B cell (primary cell): ENCODE measurements at regions not wholly inside any gene's neighbourhood (a gene's known extent, or its start where the extent isn't known, plus 50 kb on each side); places are given as distances from the start of the nearest gene placed in this dataset.

Experiments
- ATAC-seq: fragments of 200-7000 bp; cut with Tn5 transposase; one replicate; pipeline ENCODE4 v1.10.0; 2021; ENCODE audit warnings: low read depth, mild to moderate bottlenecking, moderate number of reproducible peaks, moderate library complexity
- CTCF ChIA-PET: fragments of 350-600 bp; sonication (Branson Sonifier 250); formaldehyde crosslinking; loops from one replicate; lab custom pipeline; 2021; ENCODE audit warnings: antibody characterized with exemption, inconsistent platforms; lab: Charles Lee
- POLR2A ChIA-PET: fragments of 350-600 bp; sonication (Branson Sonifier 250); formaldehyde crosslinking; loops from one replicate; lab custom pipeline; 2021; ENCODE audit warnings: antibody characterized with exemption; lab: Charles Lee
- DNase-seq: peaks from one replicate; pipeline ENCODE4 v3.0.0; 2013
- H2AFZ ChIP-seq: 2 replicates; pipeline ENCODE4 v1.6.1; 2012; ENCODE audit warnings: mild to moderate bottlenecking, low read depth, low read length; ENCODE audit not compliant: insufficient read depth, poor library complexity, severe bottlenecking
- H3K27ac ChIP-seq, 2 donors: 1 replicate in 1 of 2; 2 replicates in 1 of 2; pipeline ENCODE4 v1.5.1; 2012 to 2013; ENCODE audit warnings: low read length in 2 of 2, mild to moderate bottlenecking in 2 of 2, moderate library complexity in 1 of 2
- H3K27me3 ChIP-seq, 4 experiments: fragments of 200-600 bp in 1 of 4; sonication (generic) in 1 of 4; replicated peaks in 1 of 4; 1 replicate in 2 of 4; 2 replicates in 2 of 4; pipeline versions ENCODE4 v1.6.1 to v1.7.0; 2013 to 2016; ENCODE audit warnings: low read length in 3 of 4, mild to moderate bottlenecking in 2 of 4, mixed read lengths in 1 of 4, moderate library complexity in 1 of 4; ENCODE audit not compliant: insufficient read depth in 4 of 4, control insufficient read depth in 3 of 4; ENCODE audit errors: control extremely low read depth in 1 of 4
- H3K36me3 ChIP-seq, 2 experiments: replicated peaks in 1 of 2; 1 replicate in 1 of 2; 2 replicates in 1 of 2; pipeline versions ENCODE4 v1.6.1 to v1.7.1; 2013; ENCODE audit warnings: low read length in 1 of 2; ENCODE audit not compliant: insufficient read depth in 2 of 2, control insufficient read depth in 1 of 2; ENCODE audit errors: control extremely low read depth in 1 of 2, extremely low read depth in 1 of 2
- H3K4me1 ChIP-seq, 2 donors: fragments of 200-600 bp in 1 of 2; sonication (generic) in 1 of 2; 1 replicate in 1 of 2; 2 replicates in 1 of 2; pipeline versions ENCODE4 v1.5.1 to v1.6.1; 2013 to 2017; ENCODE audit warnings: low read length in 2 of 2; ENCODE audit not compliant: control insufficient read depth in 2 of 2, insufficient read depth in 2 of 2
- H3K4me2 ChIP-seq: replicated peaks from 2 replicates; pipeline ENCODE3; 2012; ENCODE audit warnings: mild to moderate bottlenecking, low read depth, low read length; ENCODE audit not compliant: poor library complexity, severe bottlenecking
- H3K4me3 ChIP-seq, 5 experiments: fragments of 200-600 bp in 1 of 5; sonication (generic) in 1 of 5; 1 replicate in 3 of 5; 2 replicates in 2 of 5; pipeline versions ENCODE4 v1.5.1 to v1.7.0; 2011 to 2016; ENCODE audit warnings: low read length in 4 of 5, mild to moderate bottlenecking in 4 of 5, low read depth in 2 of 5, control low read depth in 1 of 5, moderate library complexity in 1 of 5; ENCODE audit not compliant: insufficient read depth in 1 of 5; ENCODE audit errors: control extremely low read depth in 1 of 5, extremely low read depth in 1 of 5
- H3K79me2 ChIP-seq: fragments of 200-600 bp; sonication (generic); one replicate; pipeline ENCODE4 v1.6.0; 2016; ENCODE audit warnings: low read length; ENCODE audit not compliant: control insufficient read depth, insufficient read depth
- H3K9ac ChIP-seq: fragments of 200-600 bp; sonication (generic); 2 replicates; pipeline ENCODE4 v1.6.1; 2017; ENCODE audit warnings: mild to moderate bottlenecking, low read length, moderate library complexity
- H3K9me3 ChIP-seq, 3 donors: one replicate each; pipeline versions ENCODE4 v1.6.1 to v1.7.1; 2013; ENCODE audit warnings: low read length in 2 of 3; ENCODE audit not compliant: control insufficient read depth in 2 of 3, insufficient read depth in 1 of 3; ENCODE audit errors: control extremely low read depth in 1 of 3
- H4K20me1 ChIP-seq: 2 replicates; pipeline ENCODE4 v1.6.0; 2012; ENCODE audit warnings: mild to moderate bottlenecking, low read length; ENCODE audit not compliant: insufficient read depth, control insufficient read depth, poor library complexity, severe bottlenecking
- H3K27ac Mint-ChIP-seq: one replicate; pipeline ENCODE4 v1.8.0; 2021; ENCODE audit warnings: mixed read lengths
- H3K27me3 Mint-ChIP-seq: one replicate; pipeline ENCODE4 v1.8.0; 2021; ENCODE audit warnings: mixed read lengths
- H3K4me1 Mint-ChIP-seq: one replicate; pipeline ENCODE4 v1.8.0; 2021; ENCODE audit warnings: mixed read lengths
- H3K4me3 Mint-ChIP-seq: one replicate; pipeline ENCODE4 v1.8.0; 2021; ENCODE audit warnings: mixed read lengths
- H3K9me3 Mint-ChIP-seq: one replicate; pipeline ENCODE4 v1.8.0; 2022; ENCODE audit warnings: mixed read lengths; ENCODE audit not compliant: insufficient read depth
- CTCF ChIP-seq: fragments of 200-600 bp; IDR thresholded peaks from one replicate; pipeline ENCODE4 v1.8.0; 2022; ENCODE audit warnings: antibody characterized with exemption, mild to moderate bottlenecking
- EZH2 ChIP-seq: IDR thresholded peaks from 2 replicates; pipeline ENCODE4 v1.6.1; 2012; ENCODE audit warnings: borderline replicate concordance, low read depth, mild to moderate bottlenecking, moderate library complexity, low read length; ENCODE audit not compliant: insufficient read depth, poor library complexity, severe bottlenecking
- WGBS: methylation state at CpG from one replicate; pipeline ENCODE4 v1.1.5; 2013; ENCODE audit warnings: missing lambda C conversion rate; ENCODE audit not compliant: insufficient coverage; 5-methylcytosine and 5-hydroxymethylcytosine counted together
- intact Hi-C: fragments of 100-400 bp; cut with micrococcal nuclease; formaldehyde crosslinking; loops from one replicate; pipeline ENCODE4 v1.10.0; 2022

- H3K27me3 Mint-ChIP-seq = no peaks in the 10 kb centered on the region
- no peaks in the 10 kb centered on the region for H3K4me1 ChIP-seq
- ChIA-PET POLR2A (no interaction called here), CTCF (no interaction called here)
- H3K36me3 ChIP-seq = no peaks in the 10 kb centered on the region
- no peaks in the 10 kb centered on the region for H3K79me2 ChIP-seq
- no peak overlapping the region for H3K9ac ChIP-seq
- no peak overlapping the region for H3K4me3 ChIP-seq
- H4K20me1 ChIP-seq = no peaks in the 10 kb centered on the region
- no peak for ATAC-seq
- H3K27me3 ChIP-seq = no peaks in the 10 kb centered on the region
- no peak overlapping the region for H2AFZ ChIP-seq
- peaks cover 0 to 12% (median 6%) of the 10 kb centered on the region in 3 donors for H3K9me3 ChIP-seq
- H3K4me2 ChIP-seq = no peak overlapping the region
- intact Hi-C loops = no loop called here
- no peak overlapping the region for H3K27ac Mint-ChIP-seq
- TF ChIP-seq CTCF (no peak), EZH2 (no peak)
- no peaks in the 10 kb centered on the region for H3K4me1 Mint-ChIP-seq
- no peak for DNase-seq
- H3K9me3 Mint-ChIP-seq = peaks cover 3% of the 10 kb centered on the region
- H3K27ac ChIP-seq = no peak overlapping the region
- H3K4me3 Mint-ChIP-seq = no peak overlapping the region
- WGBS = 43% methylated on average over 4 of the region's 4 CpGs
Observed at GRCh38 chr15:23760024-23760423, 72.9 kb upstream of the NDN start.

GRCh38 chr15:23761386-23761785 is 74.3 kb upstream of the NDN start:
- Mint-ChIP-seq H3K27me3 (no peaks in the 10 kb centered on the region), H3K4me1 (no peaks in the 10 kb centered on the region), H3K9me3 (peaks cover 5% of the 10 kb centered on the region), H3K27ac (no peak overlapping the region), H3K4me3 (no peak overlapping the region)
- Histone ChIP-seq H3K9me3 (peaks cover 0 to 12% (median 3%) of the 10 kb centered on the region in 3 donors), H3K4me1 (no peaks in the 10 kb centered on the region), H3K36me3 (no peaks in the 10 kb centered on the region), H3K79me2 (no peaks in the 10 kb centered on the region), H3K4me2 (no peak overlapping the region), H3K27ac (no peak overlapping the region), H3K9ac (no peak overlapping the region), H2AFZ (no peak overlapping the region), H4K20me1 (no peaks in the 10 kb centered on the region), H3K4me3 (no peak overlapping the region), H3K27me3 (no peaks in the 10 kb centered on the region)
- ChIA-PET CTCF (no interaction called here), POLR2A (no interaction called here)
- ATAC-seq (no peak), DNase-seq (no peak)
- TF ChIP-seq EZH2 (no peak), CTCF (no peak)
- 89% methylated on average over 4 of the region's 6 CpGs for WGBS
- intact Hi-C loops = no loop called here
